Lower leg skin (tissue), 4 donors: ENCODE measurements at regions not wholly inside any gene's neighbourhood (a gene's known extent, or its start where the extent isn't known, plus 50 kb on each side); places are given as distances from the start of the nearest gene placed in this dataset.

Source experiments
- DNase-seq, 2 donors: peaks; one replicate each; pipeline ENCODE4 v3.0.0-alpha.2; 2019; ENCODE audit warnings: low spot score in 2 of 2
- H3K4me3 ChIP-seq: fragments of 200-600 bp; sonication (generic); 2 replicates; pipeline ENCODE4 v1.5.1; 2017; ENCODE audit warnings: mild to moderate bottlenecking, low read depth; ENCODE audit not compliant: poor library complexity, severe bottlenecking
- POLR2A ChIP-seq, 2 donors: fragments of 450-650 bp; IDR thresholded peaks; one replicate each; pipeline ENCODE4 v1.6.1; 2016 to 2017; ENCODE audit warnings: antibody characterized with exemption in 2 of 2, mild to moderate bottlenecking in 1 of 2, moderate library complexity in 1 of 2
- WGBS, 2 donors: methylation state at CpG; one replicate each; pipeline ENCODE4 v1.1.5; 2018; 5-methylcytosine and 5-hydroxymethylcytosine counted together
- intact Hi-C: fragments of 100-400 bp; cut with DNase I; formaldehyde crosslinking; loops from one replicate; pipeline ENCODE4 v1.15.0; 2023; ENCODE audit warnings: low total_unique reads
- TF ChIP-seq, protein P1 (sequence below), 3 donors: fragments of 450-650 bp; IDR thresholded peaks; one replicate each; pipeline ENCODE4 v1.5.1; 2016; ENCODE audit warnings: antibody characterized with exemption in 3 of 3, mild to moderate bottlenecking in 3 of 3, moderate library complexity in 2 of 3

- TF ChIP-seq POLR2A (IDR thresholded peaks at IDR 0.05): no peak
- TF ChIP-seq, protein P1, sequence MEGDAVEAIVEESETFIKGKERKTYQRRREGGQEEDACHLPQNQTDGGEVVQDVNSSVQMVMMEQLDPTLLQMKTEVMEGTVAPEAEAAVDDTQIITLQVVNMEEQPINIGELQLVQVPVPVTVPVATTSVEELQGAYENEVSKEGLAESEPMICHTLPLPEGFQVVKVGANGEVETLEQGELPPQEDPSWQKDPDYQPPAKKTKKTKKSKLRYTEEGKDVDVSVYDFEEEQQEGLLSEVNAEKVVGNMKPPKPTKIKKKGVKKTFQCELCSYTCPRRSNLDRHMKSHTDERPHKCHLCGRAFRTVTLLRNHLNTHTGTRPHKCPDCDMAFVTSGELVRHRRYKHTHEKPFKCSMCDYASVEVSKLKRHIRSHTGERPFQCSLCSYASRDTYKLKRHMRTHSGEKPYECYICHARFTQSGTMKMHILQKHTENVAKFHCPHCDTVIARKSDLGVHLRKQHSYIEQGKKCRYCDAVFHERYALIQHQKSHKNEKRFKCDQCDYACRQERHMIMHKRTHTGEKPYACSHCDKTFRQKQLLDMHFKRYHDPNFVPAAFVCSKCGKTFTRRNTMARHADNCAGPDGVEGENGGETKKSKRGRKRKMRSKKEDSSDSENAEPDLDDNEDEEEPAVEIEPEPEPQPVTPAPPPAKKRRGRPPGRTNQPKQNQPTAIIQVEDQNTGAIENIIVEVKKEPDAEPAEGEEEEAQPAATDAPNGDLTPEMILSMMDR (IDR thresholded peaks at IDR 0.05): no peak
- no peak for DNase-seq
- no peak overlapping the region for H3K4me3 ChIP-seq
- WGBS, 2 donors: 68 to 74% methylated on average over 6 of the region's 6 CpGs
- intact Hi-C loops: no loop called here
These were observed 158.2 kb downstream of the BARHL2 start for GRCh38 chr1:90558754-90559378.

- TF ChIP-seq POLR2A (IDR thresholded peaks at IDR 0.05): no peak
- TF ChIP-seq, protein P1 (IDR thresholded peaks at IDR 0.05): no peak
- 57 to 72% methylated on average over 1 of the region's 1 CpG for WGBS, 2 donors
- no peak for DNase-seq
- no peak overlapping the region for H3K4me3 ChIP-seq
- intact Hi-C loops: no loop called here
These were observed 159.0 kb downstream of the BARHL2 start for GRCh38 chr1:90558126-90558525.

DNA sequence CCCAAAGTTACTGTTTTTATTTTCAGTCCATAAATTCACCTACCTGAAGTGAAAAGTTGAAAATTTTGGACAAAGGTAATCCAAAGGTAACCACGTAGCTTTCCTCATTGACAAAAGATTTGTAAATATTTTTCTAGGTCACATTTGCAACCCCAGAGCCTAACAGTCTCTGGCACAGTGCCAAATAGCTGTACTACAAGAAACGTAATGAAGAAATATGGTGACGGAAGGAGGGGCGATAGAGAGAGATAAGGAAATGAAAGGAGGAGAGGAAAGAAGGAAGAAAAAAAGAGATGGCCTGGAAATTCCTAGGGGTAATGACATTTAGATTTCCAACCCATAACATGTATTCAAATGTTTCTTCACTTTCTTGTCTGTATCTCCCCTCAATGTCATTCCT, 159.4 kb downstream of the BARHL2 start:
- no peak overlapping the region for H3K4me3 ChIP-seq
- intact Hi-C loops: no loop called here
- WGBS, 2 donors: 26 to 34% methylated on average over 4 of the region's 4 CpGs
- TF ChIP-seq, protein P1 (IDR thresholded peaks at IDR 0.05): no peak
- TF ChIP-seq POLR2A (IDR thresholded peaks at IDR 0.05): no peak
- no peak for DNase-seq

GRCh38 chr1:90550626-90551406, 166.3 kb downstream of the BARHL2 start:
- intact Hi-C loops: no loop called here
- H3K4me3 ChIP-seq: no peak overlapping the region
- DNase-seq: no peak
- whole genome bisulfite sequencing, 2 donors: 60 to 62% methylated on average over 12 of the region's 12 CpGs
- TF ChIP-seq, protein P1 (IDR thresholded peaks at IDR 0.05): no peak
- no peak for TF ChIP-seq POLR2A (IDR thresholded peaks at IDR 0.05)

GRCh38 chr1:90544356-90544755, 172.7 kb downstream of the BARHL2 start:
- no peak overlapping the region for H3K4me3 ChIP-seq
- intact Hi-C loops: no loop called here
- DNase-seq: no peak
- 34 to 41% methylated on average over 4 of the region's 4 CpGs for WGBS, 2 donors
- no peak for TF ChIP-seq POLR2A (IDR thresholded peaks at IDR 0.05)
- TF ChIP-seq, protein P1 (IDR thresholded peaks at IDR 0.05): no peak
